ENCODE measurements at regions not wholly inside any gene's neighbourhood (a gene's known extent, or its start where the extent isn't known, plus 50 kb on each side); places are given as distances from the start of the nearest gene placed in this dataset.

- Histone ChIP-seq H3K4me1 (no peaks in the 10 kb centered on the region), H3K4me3 (no peak overlapping the region), H3K36me3 (no peaks in the 10 kb centered on the region), H3K9me3 (no peaks in the 10 kb centered on the region), H3K27me3 (peaks cover 0 to 42% of the 10 kb centered on the region in 2 donors), H3K27ac (no peak overlapping the region)
- TF ChIP-seq, protein P1, sequence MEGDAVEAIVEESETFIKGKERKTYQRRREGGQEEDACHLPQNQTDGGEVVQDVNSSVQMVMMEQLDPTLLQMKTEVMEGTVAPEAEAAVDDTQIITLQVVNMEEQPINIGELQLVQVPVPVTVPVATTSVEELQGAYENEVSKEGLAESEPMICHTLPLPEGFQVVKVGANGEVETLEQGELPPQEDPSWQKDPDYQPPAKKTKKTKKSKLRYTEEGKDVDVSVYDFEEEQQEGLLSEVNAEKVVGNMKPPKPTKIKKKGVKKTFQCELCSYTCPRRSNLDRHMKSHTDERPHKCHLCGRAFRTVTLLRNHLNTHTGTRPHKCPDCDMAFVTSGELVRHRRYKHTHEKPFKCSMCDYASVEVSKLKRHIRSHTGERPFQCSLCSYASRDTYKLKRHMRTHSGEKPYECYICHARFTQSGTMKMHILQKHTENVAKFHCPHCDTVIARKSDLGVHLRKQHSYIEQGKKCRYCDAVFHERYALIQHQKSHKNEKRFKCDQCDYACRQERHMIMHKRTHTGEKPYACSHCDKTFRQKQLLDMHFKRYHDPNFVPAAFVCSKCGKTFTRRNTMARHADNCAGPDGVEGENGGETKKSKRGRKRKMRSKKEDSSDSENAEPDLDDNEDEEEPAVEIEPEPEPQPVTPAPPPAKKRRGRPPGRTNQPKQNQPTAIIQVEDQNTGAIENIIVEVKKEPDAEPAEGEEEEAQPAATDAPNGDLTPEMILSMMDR (IDR thresholded peaks at IDR 0.05) = no peak
- no peak for DNase-seq
- intact Hi-C loops (cut with DNase I; ENCODE audit: low total_unique reads) = no loop called here
These were observed 122.6 kb downstream of the AXIN2 start for GRCh38 chr17:65438708-65439294.

DNA sequence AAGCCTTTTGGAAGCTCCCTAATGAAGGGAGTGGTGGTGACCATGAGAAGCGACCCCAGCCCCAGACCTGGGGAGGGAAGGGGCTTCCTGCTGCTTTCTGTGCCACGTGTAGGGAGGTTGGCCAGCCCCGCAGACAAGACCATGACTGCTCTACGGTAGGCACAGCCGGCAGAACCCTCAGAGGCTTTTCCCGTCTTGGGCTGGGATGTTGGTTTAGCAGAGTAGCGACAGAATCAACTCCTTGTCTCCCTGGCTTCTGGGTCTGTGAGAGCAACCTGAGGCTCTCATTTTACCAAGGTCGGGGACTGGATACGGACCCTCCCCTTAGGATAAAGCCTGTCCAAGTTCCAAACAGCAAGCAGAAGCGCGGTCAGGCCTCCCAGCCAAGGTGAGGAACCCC, 123.3 kb downstream of the AXIN2 start:
- Histone ChIP-seq H3K36me3 (no peaks in the 10 kb centered on the region), H3K9me3 (no peaks in the 10 kb centered on the region), H3K27ac (no peak overlapping the region), H3K27me3 (peaks cover 0 to 42% of the 10 kb centered on the region in 2 donors), H3K4me3 (no peak overlapping the region), H3K4me1 (no peaks in the 10 kb centered on the region)
- intact Hi-C loops (cut with DNase I; ENCODE audit: low total_unique reads) = no loop called here
- no peak for DNase-seq
- TF ChIP-seq, protein P1 (IDR thresholded peaks at IDR 0.05) = no peak

- H3K9me3 ChIP-seq = no peaks in the 10 kb centered on the region
- no peak overlapping the region for H3K4me3 ChIP-seq
- DNase-seq = no peak
- TF ChIP-seq, protein P1 (IDR thresholded peaks at IDR 0.05) = no peak
- H3K36me3 ChIP-seq = no peaks in the 10 kb centered on the region
- no peak overlapping the region for H3K27ac ChIP-seq
- intact Hi-C loops (cut with DNase I; ENCODE audit: low total_unique reads) = no loop called here
- no peaks in the 10 kb centered on the region for H3K4me1 ChIP-seq
- peaks cover 0 to 38% of the 10 kb centered on the region in 2 donors for H3K27me3 ChIP-seq
These were observed 124.6 kb downstream of the AXIN2 start for GRCh38 chr17:65436871-65437270.

DNA sequence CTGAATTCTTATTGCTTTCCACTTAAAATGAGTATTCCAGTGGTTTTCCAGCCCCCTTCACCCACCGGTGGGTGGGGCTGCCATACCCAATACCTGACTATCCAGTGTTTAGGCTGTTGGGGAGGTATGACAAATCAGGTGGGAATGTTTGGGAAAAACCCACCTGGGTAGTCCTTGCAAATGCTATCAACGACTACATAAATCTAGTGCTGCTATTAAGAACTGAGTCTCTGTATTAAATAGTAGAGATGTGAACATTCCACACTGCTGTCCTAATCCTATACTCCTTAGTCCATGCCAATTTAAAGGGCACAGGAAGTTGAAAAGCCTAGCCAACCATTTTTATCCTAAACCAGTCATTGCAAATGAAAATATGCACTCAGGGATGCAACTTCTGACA, 126.6 kb downstream of the AXIN2 start:
- Histone ChIP-seq H3K4me3 (no peak overlapping the region), H3K27ac (no peak overlapping the region), H3K27me3 (peaks cover 0 to 36% of the 10 kb centered on the region in 2 donors), H3K4me1 (no peaks in the 10 kb centered on the region), H3K9me3 (no peaks in the 10 kb centered on the region), H3K36me3 (no peaks in the 10 kb centered on the region)
- intact Hi-C loops (cut with DNase I; ENCODE audit: low total_unique reads) = no loop called here
- TF ChIP-seq, protein P1 (IDR thresholded peaks at IDR 0.05) = no peak
- DNase-seq = no peak

- H3K4me1 ChIP-seq = no peaks in the 10 kb centered on the region
- DNase-seq = no peak
- H3K27me3 ChIP-seq = peaks cover 0 to 30% of the 10 kb centered on the region in 2 donors
- no peak overlapping the region for H3K27ac ChIP-seq
- TF ChIP-seq, protein P1 (IDR thresholded peaks at IDR 0.05) = no peak
- no peaks in the 10 kb centered on the region for H3K9me3 ChIP-seq
- intact Hi-C loops (cut with DNase I; ENCODE audit: low total_unique reads) = no loop called here
- H3K4me3 ChIP-seq = no peak overlapping the region
- no peaks in the 10 kb centered on the region for H3K36me3 ChIP-seq
These were observed 127.2 kb downstream of the AXIN2 start for GRCh38 chr17:65434251-65434650.

- no peaks in the 10 kb centered on the region for H3K36me3 ChIP-seq
- peaks cover 0 to 24% of the 10 kb centered on the region in 2 donors for H3K27me3 ChIP-seq
- intact Hi-C loops (cut with DNase I; ENCODE audit: low total_unique reads) = no loop called here
- DNase-seq = no peak
- H3K9me3 ChIP-seq = no peaks in the 10 kb centered on the region
- H3K27ac ChIP-seq = no peak overlapping the region
- H3K4me3 ChIP-seq = no peak overlapping the region
- TF ChIP-seq, protein P1 (IDR thresholded peaks at IDR 0.05) = no peak
- H3K4me1 ChIP-seq = no peaks in the 10 kb centered on the region
These were observed 127.9 kb downstream of the AXIN2 start for GRCh38 chr17:65433592-65433991.
